ENCODE measurements at regions not wholly inside any gene's neighbourhood (a gene's known extent, or its start where the extent isn't known, plus 50 kb on each side); places are given as distances from the start of the nearest gene placed in this dataset.
"Not testable (repeated sequence)": the region's sequence is repeated elsewhere in the genome, so short reads cannot be mapped to it uniquely, and the experiment has no call there.

- Mint-ChIP-seq H3K27ac (no peak overlapping the region), H3K4me1 (no peaks in the 10 kb centered on the region), H3K4me3 (no peak overlapping the region), H3K27me3 (peaks cover 9 to 12% of the 10 kb centered on the region in 2 donors), H3K36me3 (no peaks in the 10 kb centered on the region), H3K9me3 (no peaks in the 10 kb centered on the region)
- ChIA-PET CTCF (no interaction called here), POLR2A (no interaction called here)
- H3K4me1 ChIP-seq (ENCODE audit: insufficient read depth, low read length), result no peaks in the 10 kb centered on the region
- no peaks in the 10 kb centered on the region for H3K9me3 ChIP-seq (ENCODE audit: low read length)
- H3K27ac ChIP-seq (ENCODE audit: low read depth, low read length), result no peak overlapping the region
- H3K4me3 ChIP-seq (ENCODE audit: low read length), result no peak overlapping the region
- no peaks in the 10 kb centered on the region for H3K27me3 ChIP-seq (ENCODE audit: insufficient read depth, low read length, poor library complexity, severe bottlenecking)
- no peaks in the 10 kb centered on the region for H3K36me3 ChIP-seq (ENCODE audit: insufficient read depth, low read length)
- no peak for DNase-seq
These were observed 195.9 kb upstream of the HS6ST1 start for GRCh38 chr2:128514555-128514955.

GRCh38 chr2:128516938-128517337 is 198.3 kb upstream of the HS6ST1 start:
- Mint-ChIP-seq H3K4me3 (no peak overlapping the region), H3K36me3 (no peaks in the 10 kb centered on the region), H3K4me1 (no peaks in the 10 kb centered on the region), H3K27ac (no peak overlapping the region), H3K27me3 (peaks cover 4 to 23% of the 10 kb centered on the region in 2 donors), H3K9me3 (no peaks in the 10 kb centered on the region)
- Histone ChIP-seq H3K36me3 (ENCODE audit: insufficient read depth, low read length) (no peaks in the 10 kb centered on the region), H3K27me3 (ENCODE audit: insufficient read depth, low read length, poor library complexity, severe bottlenecking) (no peaks in the 10 kb centered on the region), H3K4me3 (ENCODE audit: low read length) (no peak overlapping the region), H3K27ac (ENCODE audit: low read depth, low read length) (no peak overlapping the region), H3K4me1 (ENCODE audit: insufficient read depth, low read length) (no peaks in the 10 kb centered on the region), H3K9me3 (ENCODE audit: low read length) (no peaks in the 10 kb centered on the region)
- no peak for DNase-seq
- POLR2A ChIA-PET, result no interaction called here
- CTCF ChIA-PET, result no interaction called here

GRCh38 chr2:128519028-128519427 is 200.4 kb upstream of the HS6ST1 start:
- H3K27me3 Mint-ChIP-seq, result peaks cover 5 to 15% of the 10 kb centered on the region in 2 donors
- POLR2A ChIA-PET; H3K9me3 Mint-ChIP-seq; H3K4me1 ChIP-seq (ENCODE audit: insufficient read depth, low read length); H3K27ac ChIP-seq (ENCODE audit: low read depth, low read length); H3K4me3 ChIP-seq (ENCODE audit: low read length); DNase-seq; H3K9me3 ChIP-seq (ENCODE audit: low read length); H3K36me3 Mint-ChIP-seq; H3K4me1 Mint-ChIP-seq; H3K27me3 ChIP-seq (ENCODE audit: insufficient read depth, low read length, poor library complexity, severe bottlenecking); H3K27ac Mint-ChIP-seq; CTCF ChIA-PET; H3K36me3 ChIP-seq (ENCODE audit: insufficient read depth, low read length); H3K4me3 Mint-ChIP-seq: not testable (repeated sequence)

GRCh38 chr2:128519517-128520215 is 201.0 kb upstream of the HS6ST1 start:
- no peaks in the 10 kb centered on the region for H3K36me3 Mint-ChIP-seq
- H3K4me3 Mint-ChIP-seq, result no peak overlapping the region
- H3K27ac ChIP-seq (ENCODE audit: low read depth, low read length), result no peak overlapping the region
- ChIA-PET CTCF (no interaction called here), POLR2A (no interaction called here)
- H3K4me1 Mint-ChIP-seq, result no peaks in the 10 kb centered on the region
- H3K4me1 ChIP-seq (ENCODE audit: insufficient read depth, low read length), result no peaks in the 10 kb centered on the region
- no peak for DNase-seq
- H3K27ac Mint-ChIP-seq, result no peak overlapping the region
- peaks cover 0 to 3% (median 0%) of the 10 kb centered on the region in 5 donors for H3K9me3 Mint-ChIP-seq
- no peaks in the 10 kb centered on the region for H3K36me3 ChIP-seq (ENCODE audit: insufficient read depth, low read length)
- H3K27me3 ChIP-seq (ENCODE audit: insufficient read depth, low read length, poor library complexity, severe bottlenecking), result no peaks in the 10 kb centered on the region
- H3K4me3 ChIP-seq (ENCODE audit: low read length), result no peak overlapping the region
- H3K9me3 ChIP-seq (ENCODE audit: low read length), result no peaks in the 10 kb centered on the region
- H3K27me3 Mint-ChIP-seq, result peaks cover 5 to 15% of the 10 kb centered on the region in 2 donors

- Mint-ChIP-seq H3K4me3 (no peak overlapping the region), H3K4me1 (no peaks in the 10 kb centered on the region), H3K36me3 (no peaks in the 10 kb centered on the region), H3K27ac (no peak overlapping the region), H3K9me3 (peaks cover 0 to 3% (median 0%) of the 10 kb centered on the region in 5 donors), H3K27me3 (peaks cover 5 to 15% of the 10 kb centered on the region in 2 donors)
- Histone ChIP-seq H3K36me3 (ENCODE audit: insufficient read depth, low read length) (no peaks in the 10 kb centered on the region), H3K27me3 (ENCODE audit: insufficient read depth, low read length, poor library complexity, severe bottlenecking) (no peaks in the 10 kb centered on the region), H3K4me3 (ENCODE audit: low read length) (no peak overlapping the region), H3K27ac (ENCODE audit: low read depth, low read length) (no peak overlapping the region), H3K9me3 (ENCODE audit: low read length) (no peaks in the 10 kb centered on the region), H3K4me1 (ENCODE audit: insufficient read depth, low read length) (no peaks in the 10 kb centered on the region)
- ChIA-PET CTCF (interaction anchor here (0.6 kb wide), 1 partner anchor 292 kb away, joined by 3 read pairs; no protein-coding TSS in a partner anchor), POLR2A (no interaction called here)
- DNase-seq, result no peak
These were observed 201.7 kb upstream of the HS6ST1 start for GRCh38 chr2:128520340-128520739.

- Histone ChIP-seq H3K4me3 (ENCODE audit: low read length) (no peak overlapping the region), H3K27ac (ENCODE audit: low read depth, low read length) (no peak overlapping the region), H3K36me3 (ENCODE audit: insufficient read depth, low read length) (no peaks in the 10 kb centered on the region), H3K4me1 (ENCODE audit: insufficient read depth, low read length) (no peaks in the 10 kb centered on the region), H3K9me3 (ENCODE audit: low read length) (no peaks in the 10 kb centered on the region), H3K27me3 (ENCODE audit: insufficient read depth, low read length, poor library complexity, severe bottlenecking) (no peaks in the 10 kb centered on the region)
- ChIA-PET POLR2A (no interaction called here), CTCF (interaction anchor here (0.6 kb wide), 1 partner anchor 292 kb away, joined by 3 read pairs; no protein-coding TSS in a partner anchor)
- DNase-seq, result no peak
- no peaks in the 10 kb centered on the region for H3K4me1 Mint-ChIP-seq
- H3K4me3 Mint-ChIP-seq, result no peak overlapping the region
- no peaks in the 10 kb centered on the region for H3K36me3 Mint-ChIP-seq
- no peak overlapping the region for H3K27ac Mint-ChIP-seq
- peaks cover 0 to 3% (median 0%) of the 10 kb centered on the region in 5 donors for H3K9me3 Mint-ChIP-seq
- H3K27me3 Mint-ChIP-seq, result peaks cover 5 to 15% of the 10 kb centered on the region in 2 donors
These were observed 202.1 kb upstream of the HS6ST1 start for GRCh38 chr2:128520791-128521190.

GRCh38 chr2:128521482-128521881 is 202.8 kb upstream of the HS6ST1 start:
- no peaks in the 10 kb centered on the region for H3K4me1 ChIP-seq (ENCODE audit: insufficient read depth, low read length)
- H3K27me3 Mint-ChIP-seq, result peaks cover 5 to 18% of the 10 kb centered on the region in 2 donors
- CTCF ChIA-PET, result no interaction called here

GRCh38 chr2:128522829-128523228 is 204.2 kb upstream of the HS6ST1 start:
- Histone ChIP-seq H3K36me3 (ENCODE audit: insufficient read depth, low read length) (no peaks in the 10 kb centered on the region), H3K27ac (ENCODE audit: low read depth, low read length) (no peak overlapping the region), H3K9me3 (ENCODE audit: low read length) (no peaks in the 10 kb centered on the region), H3K4me3 (ENCODE audit: low read length) (no peak overlapping the region), H3K27me3 (ENCODE audit: insufficient read depth, low read length, poor library complexity, severe bottlenecking) (no peaks in the 10 kb centered on the region), H3K4me1 (ENCODE audit: insufficient read depth, low read length) (no peaks in the 10 kb centered on the region)
- no peaks in the 10 kb centered on the region for H3K36me3 Mint-ChIP-seq
- no peaks in the 10 kb centered on the region for H3K4me1 Mint-ChIP-seq
- H3K27ac Mint-ChIP-seq, result no peak overlapping the region
- H3K27me3 Mint-ChIP-seq, result peaks cover 5 to 22% of the 10 kb centered on the region in 2 donors
- ChIA-PET POLR2A (no interaction called here), CTCF (no interaction called here)
- H3K4me3 Mint-ChIP-seq, result no peak overlapping the region
- H3K9me3 Mint-ChIP-seq, result peaks cover 0 to 3% (median 0%) of the 10 kb centered on the region in 5 donors
- no peak for DNase-seq

More at GRCh38 chr2:128521482-128521881, 202.8 kb upstream of the HS6ST1 start:
- DNase-seq, result no peak
- Histone ChIP-seq H3K27ac (ENCODE audit: low read depth, low read length) (no peak overlapping the region), H3K36me3 (ENCODE audit: insufficient read depth, low read length) (no peaks in the 10 kb centered on the region), H3K27me3 (ENCODE audit: insufficient read depth, low read length, poor library complexity, severe bottlenecking) (no peaks in the 10 kb centered on the region), H3K4me3 (ENCODE audit: low read length) (no peak overlapping the region), H3K9me3 (ENCODE audit: low read length) (no peaks in the 10 kb centered on the region)
- Mint-ChIP-seq H3K9me3 (peaks cover 0 to 3% (median 0%) of the 10 kb centered on the region in 5 donors), H3K4me3 (no peak overlapping the region), H3K4me1 (no peaks in the 10 kb centered on the region), H3K27ac (no peak overlapping the region), H3K36me3 (no peaks in the 10 kb centered on the region)
- POLR2A ChIA-PET, result no interaction called here
